SK-N-SH treated with all-trans-retinoic acid at 6 μM for 48 hours (cell line): ENCODE measurements at regions not wholly inside any gene's neighbourhood (a gene's known extent, or its start where the extent isn't known, plus 50 kb on each side); places are given as distances from the start of the nearest gene placed in this dataset.

ENCODE experiments used
- ARNTL ChIP-seq: fragments of 450-650 bp; formaldehyde crosslinking; IDR thresholded peaks from 2 replicates; pipeline ENCODE4 v1.5.0; 2020; ENCODE audit warnings: low read depth, mild to moderate bottlenecking, moderate library complexity, borderline replicate concordance
- GLIS3 ChIP-seq: fragments of 250-450 bp; sonication (Bioruptor Pico); IDR thresholded peaks from 2 replicates; pipeline ENCODE4 v1.5.0; 2020; ENCODE audit warnings: mild to moderate bottlenecking, moderate library complexity
- ISL1 ChIP-seq: fragments of 250-450 bp; sonication (Bioruptor Pico); IDR thresholded peaks from 2 replicates; pipeline ENCODE4 v2.1.2; 2022; ENCODE audit warnings: mild to moderate bottlenecking, moderate library complexity
- OSR1 ChIP-seq: fragments of 250-450 bp; sonication (Bioruptor Pico); IDR thresholded peaks from 2 replicates; pipeline ENCODE4 v1.8.0; 2022; ENCODE audit warnings: moderate library complexity, mild to moderate bottlenecking, inconsistent platforms
- PPARA ChIP-seq: fragments of 250-450 bp; sonication (Bioruptor Pico); IDR thresholded peaks from 2 replicates; pipeline ENCODE4 v1.5.0; 2020; ENCODE audit warnings: mild to moderate bottlenecking, borderline replicate concordance
- TOX ChIP-seq: fragments of 250-450 bp; sonication (Bioruptor Pico); IDR thresholded peaks from 2 replicates; pipeline ENCODE4 v1.8.0; 2021; ENCODE audit warnings: mild to moderate bottlenecking, moderate library complexity, borderline replicate concordance
- ZC3H10 ChIP-seq: fragments of 250-450 bp; sonication (Bioruptor Pico); IDR thresholded peaks from 2 replicates; pipeline ENCODE4 v1.5.1; 2021; ENCODE audit warnings: mild to moderate bottlenecking, moderate library complexity
- ZFP3 ChIP-seq: fragments of 250-450 bp; sonication (Bioruptor Pico); IDR thresholded peaks from 2 replicates; pipeline ENCODE4 v1.5.0; 2020; ENCODE audit warnings: mild to moderate bottlenecking, moderate library complexity
- ZFP30 ChIP-seq: fragments of 450-650 bp; formaldehyde crosslinking; IDR thresholded peaks from 2 replicates; pipeline ENCODE4 v1.5.0; 2022; ENCODE audit warnings: mild to moderate bottlenecking, moderate library complexity
- ZNF565 ChIP-seq: fragments of 450-650 bp; formaldehyde crosslinking; conservative IDR thresholded peaks from 2 replicates; pipeline ENCODE4 v1.5.0; 2020; ENCODE audit warnings: low read depth, mild to moderate bottlenecking, moderate library complexity
- ZNF70 ChIP-seq: fragments of 450-650 bp; formaldehyde crosslinking; IDR thresholded peaks from 2 replicates; pipeline ENCODE4 v1.5.0; 2020; ENCODE audit warnings: mild to moderate bottlenecking, moderate library complexity
- TF ChIP-seq, protein P1 (sequence below): fragments of 250-450 bp; sonication (Bioruptor Pico); IDR thresholded peaks from 2 replicates; pipeline ENCODE4 v1.8.0; 2021; ENCODE audit warnings: low read depth, mild to moderate bottlenecking, moderate library complexity, borderline replicate concordance
- TF ChIP-seq, protein P2 (sequence below): fragments of 250-450 bp; sonication (Bioruptor Pico); IDR thresholded peaks from 2 replicates; pipeline ENCODE4 v1.8.0; 2020; ENCODE audit warnings: mild to moderate bottlenecking, moderate library complexity, borderline replicate concordance
- TF ChIP-seq, protein P3 (sequence below): fragments of 250-450 bp; sonication (Bioruptor Pico); IDR thresholded peaks from 2 replicates; pipeline ENCODE4 v1.5.0; 2020; ENCODE audit warnings: mild to moderate bottlenecking, moderate library complexity

DNA sequence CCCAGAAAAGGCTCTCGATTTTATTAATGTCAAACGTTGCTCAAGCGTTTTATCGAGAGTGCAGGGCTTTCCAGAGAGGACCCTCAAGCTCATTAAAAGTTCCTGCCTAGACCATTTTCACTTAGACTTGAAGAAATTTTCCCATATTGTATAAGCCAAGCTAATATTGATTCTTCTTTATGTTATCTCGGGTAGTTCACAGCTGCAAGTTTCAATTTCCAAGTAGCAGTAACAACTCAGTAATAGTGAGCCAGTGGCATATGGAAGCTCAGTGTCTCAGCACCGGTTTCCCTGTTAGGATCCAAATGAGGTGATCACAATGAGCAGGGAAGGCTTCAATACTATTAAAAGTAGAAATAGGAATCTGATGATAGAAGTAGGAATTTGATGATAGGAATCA is 274.5 kb downstream of the TMX3 start:
- TF ChIP-seq OSR1 (CRISPR knock-in tag): no peak
- TF ChIP-seq ZNF565 (CRISPR knock-in tag): no peak
- no peak for TF ChIP-seq TOX (CRISPR knock-in tag)
- TF ChIP-seq ZC3H10 (CRISPR knock-in tag): no peak
- TF ChIP-seq, protein P1, sequence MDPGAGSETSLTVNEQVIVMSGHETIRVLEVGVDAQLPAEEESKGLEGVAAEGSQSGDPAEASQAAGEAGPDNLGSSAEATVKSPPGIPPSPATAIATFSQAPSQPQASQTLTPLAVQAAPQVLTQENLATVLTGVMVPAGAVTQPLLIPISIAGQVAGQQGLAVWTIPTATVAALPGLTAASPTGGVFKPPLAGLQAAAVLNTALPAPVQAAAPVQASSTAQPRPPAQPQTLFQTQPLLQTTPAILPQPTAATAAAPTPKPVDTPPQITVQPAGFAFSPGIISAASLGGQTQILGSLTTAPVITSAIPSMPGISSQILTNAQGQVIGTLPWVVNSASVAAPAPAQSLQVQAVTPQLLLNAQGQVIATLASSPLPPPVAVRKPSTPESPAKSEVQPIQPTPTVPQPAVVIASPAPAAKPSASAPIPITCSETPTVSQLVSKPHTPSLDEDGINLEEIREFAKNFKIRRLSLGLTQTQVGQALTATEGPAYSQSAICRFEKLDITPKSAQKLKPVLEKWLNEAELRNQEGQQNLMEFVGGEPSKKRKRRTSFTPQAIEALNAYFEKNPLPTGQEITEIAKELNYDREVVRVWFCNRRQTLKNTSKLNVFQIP: no peak
- no peak for TF ChIP-seq PPARA (CRISPR knock-in tag)
- TF ChIP-seq, protein P2, sequence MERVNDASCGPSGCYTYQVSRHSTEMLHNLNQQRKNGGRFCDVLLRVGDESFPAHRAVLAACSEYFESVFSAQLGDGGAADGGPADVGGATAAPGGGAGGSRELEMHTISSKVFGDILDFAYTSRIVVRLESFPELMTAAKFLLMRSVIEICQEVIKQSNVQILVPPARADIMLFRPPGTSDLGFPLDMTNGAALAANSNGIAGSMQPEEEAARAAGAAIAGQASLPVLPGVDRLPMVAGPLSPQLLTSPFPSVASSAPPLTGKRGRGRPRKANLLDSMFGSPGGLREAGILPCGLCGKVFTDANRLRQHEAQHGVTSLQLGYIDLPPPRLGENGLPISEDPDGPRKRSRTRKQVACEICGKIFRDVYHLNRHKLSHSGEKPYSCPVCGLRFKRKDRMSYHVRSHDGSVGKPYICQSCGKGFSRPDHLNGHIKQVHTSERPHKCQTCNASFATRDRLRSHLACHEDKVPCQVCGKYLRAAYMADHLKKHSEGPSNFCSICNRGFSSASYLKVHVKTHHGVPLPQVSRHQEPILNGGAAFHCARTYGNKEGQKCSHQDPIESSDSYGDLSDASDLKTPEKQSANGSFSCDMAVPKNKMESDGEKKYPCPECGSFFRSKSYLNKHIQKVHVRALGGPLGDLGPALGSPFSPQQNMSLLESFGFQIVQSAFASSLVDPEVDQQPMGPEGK: no peak
- no peak for TF ChIP-seq GLIS3
- TF ChIP-seq ISL1 (CRISPR knock-in tag): no peak
- no peak for TF ChIP-seq ARNTL (CRISPR knock-in tag)
- no peak for TF ChIP-seq ZFP30 (CRISPR knock-in tag)
- TF ChIP-seq, protein P3, sequence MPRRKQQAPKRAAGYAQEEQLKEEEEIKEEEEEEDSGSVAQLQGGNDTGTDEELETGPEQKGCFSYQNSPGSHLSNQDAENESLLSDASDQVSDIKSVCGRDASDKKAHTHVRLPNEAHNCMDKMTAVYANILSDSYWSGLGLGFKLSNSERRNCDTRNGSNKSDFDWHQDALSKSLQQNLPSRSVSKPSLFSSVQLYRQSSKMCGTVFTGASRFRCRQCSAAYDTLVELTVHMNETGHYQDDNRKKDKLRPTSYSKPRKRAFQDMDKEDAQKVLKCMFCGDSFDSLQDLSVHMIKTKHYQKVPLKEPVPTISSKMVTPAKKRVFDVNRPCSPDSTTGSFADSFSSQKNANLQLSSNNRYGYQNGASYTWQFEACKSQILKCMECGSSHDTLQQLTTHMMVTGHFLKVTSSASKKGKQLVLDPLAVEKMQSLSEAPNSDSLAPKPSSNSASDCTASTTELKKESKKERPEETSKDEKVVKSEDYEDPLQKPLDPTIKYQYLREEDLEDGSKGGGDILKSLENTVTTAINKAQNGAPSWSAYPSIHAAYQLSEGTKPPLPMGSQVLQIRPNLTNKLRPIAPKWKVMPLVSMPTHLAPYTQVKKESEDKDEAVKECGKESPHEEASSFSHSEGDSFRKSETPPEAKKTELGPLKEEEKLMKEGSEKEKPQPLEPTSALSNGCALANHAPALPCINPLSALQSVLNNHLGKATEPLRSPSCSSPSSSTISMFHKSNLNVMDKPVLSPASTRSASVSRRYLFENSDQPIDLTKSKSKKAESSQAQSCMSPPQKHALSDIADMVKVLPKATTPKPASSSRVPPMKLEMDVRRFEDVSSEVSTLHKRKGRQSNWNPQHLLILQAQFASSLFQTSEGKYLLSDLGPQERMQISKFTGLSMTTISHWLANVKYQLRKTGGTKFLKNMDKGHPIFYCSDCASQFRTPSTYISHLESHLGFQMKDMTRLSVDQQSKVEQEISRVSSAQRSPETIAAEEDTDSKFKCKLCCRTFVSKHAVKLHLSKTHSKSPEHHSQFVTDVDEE (CRISPR knock-in tag): no peak
- TF ChIP-seq ZNF70 (CRISPR knock-in tag): no peak
- no peak for TF ChIP-seq ZFP3 (CRISPR knock-in tag)
